Spleen (tissue), 11 donors: ENCODE measurements at regions not wholly inside any gene's neighbourhood (a gene's known extent, or its start where the extent isn't known, plus 50 kb on each side); places are given as distances from the start of the nearest gene placed in this dataset.

ENCODE experiments used
- DNase-seq: peaks from one replicate; pipeline ENCODE4 v3.0.0-alpha.2; 2020
- H3K27ac ChIP-seq, 8 donors: fragments of 200-600 bp; sonication (generic) in 7 of 8; 1 replicate in 4 of 8; 2 replicates in 4 of 8; pipeline versions ENCODE4 v1.5.0 to v1.8.0; 2016 to 2021; ENCODE audit warnings: inconsistent platforms in 4 of 8, mild to moderate bottlenecking in 4 of 8, moderate library complexity in 1 of 8
- H3K27me3 ChIP-seq, 7 donors: fragments of 200-600 bp; sonication (generic) in 6 of 7; replicated peaks in 1 of 7; 1 replicate in 4 of 7; 2 replicates in 3 of 7; pipeline versions ENCODE4 v1.5.0 to v1.8.0; 2016 to 2021; ENCODE audit warnings: inconsistent platforms in 3 of 7, mild to moderate bottlenecking in 1 of 7
- H3K36me3 ChIP-seq, 6 donors: fragments of 200-600 bp; sonication (generic) in 5 of 6; 1 replicate in 4 of 6; 2 replicates in 2 of 6; pipeline versions ENCODE4 v1.5.0 to v1.8.0; 2016 to 2021; ENCODE audit warnings: inconsistent platforms in 2 of 6
- H3K4me1 ChIP-seq, 6 donors: fragments of 200-600 bp; sonication (generic) in 5 of 6; 1 replicate in 3 of 6; 2 replicates in 3 of 6; pipeline versions ENCODE4 v1.5.0 to v1.8.0; 2016 to 2021; ENCODE audit warnings: inconsistent platforms in 3 of 6
- H3K4me3 ChIP-seq, 8 donors: fragments of 200-600 bp; sonication (generic) in 7 of 8; 1 replicate in 4 of 8; 2 replicates in 4 of 8; pipeline versions ENCODE4 v1.5.0 to v1.8.0; 2016 to 2021; ENCODE audit warnings: inconsistent platforms in 4 of 8, mild to moderate bottlenecking in 4 of 8, moderate library complexity in 2 of 8
- H3K9me3 ChIP-seq, 8 donors: fragments of 200-600 bp; sonication (generic) in 7 of 8; 1 replicate in 4 of 8; 2 replicates in 4 of 8; pipeline versions ENCODE4 v1.5.0 to v1.8.0; 2016 to 2021; ENCODE audit warnings: inconsistent platforms in 4 of 8
- POLR2A ChIP-seq, 3 donors: fragments of 450-650 bp; IDR thresholded peaks; one replicate each; pipeline ENCODE4 v1.5.1; 2017; ENCODE audit warnings: antibody characterized with exemption in 3 of 3, mild to moderate bottlenecking in 1 of 3
- POLR2AphosphoS5 ChIP-seq, 3 donors: sonication (generic); formaldehyde crosslinking; IDR thresholded peaks; one replicate each; pipeline ENCODE4 v1.5.1; 2017; ENCODE audit warnings: antibody characterized with exemption in 3 of 3
- WGBS, 5 donors: extraction: QIAGEN DNeasy Blood & Tissue Kit in 3 of 5; methylation state at CpG; one replicate each; pipeline versions ENCODE4 v1.1.5 to v1.1.7; 2013 to 2018; 5-methylcytosine and 5-hydroxymethylcytosine counted together
- intact Hi-C: fragments of 100-400 bp; cut with DNase I; formaldehyde crosslinking; loops from one replicate; pipeline ENCODE4 v1.15.0; 2023; ENCODE audit warnings: low total_unique reads
- TF ChIP-seq, protein P1 (sequence below), 11 experiments: fragments of 200-600 bp in 7 of 11; fragments of 450-650 bp in 4 of 11; sonication (generic) in 4 of 11; IDR thresholded peaks in 8 of 11; conservative IDR thresholded peaks in 3 of 11; 1 replicate in 7 of 11; 2 replicates in 4 of 11; pipeline versions ENCODE4 v1.4.0 to v1.8.0; 2016 to 2021; ENCODE audit warnings: antibody characterized with exemption in 11 of 11, inconsistent platforms in 4 of 11, mild to moderate bottlenecking in 1 of 11
- donor health status: healthy with polysubstance abuse.
- donor health status: DM: no; HTN: no; CAD: no; lungs with moderate emphysema.
- donor health status: DM: no; HTN: no; CAD: no.
- donor health status: Bipolar disorder and iron deficiency.
- donor health status: healthy.
- donor health status: DM: no; HTN: no; CAD: no.
- donor health status: DM: yes; HTN: yes; CAD: no.

- TF ChIP-seq POLR2A (IDR thresholded peaks at IDR 0.05) (no peak), POLR2AphosphoS5 (IDR thresholded peaks at IDR 0.05) (no peak)
- TF ChIP-seq, protein P1, sequence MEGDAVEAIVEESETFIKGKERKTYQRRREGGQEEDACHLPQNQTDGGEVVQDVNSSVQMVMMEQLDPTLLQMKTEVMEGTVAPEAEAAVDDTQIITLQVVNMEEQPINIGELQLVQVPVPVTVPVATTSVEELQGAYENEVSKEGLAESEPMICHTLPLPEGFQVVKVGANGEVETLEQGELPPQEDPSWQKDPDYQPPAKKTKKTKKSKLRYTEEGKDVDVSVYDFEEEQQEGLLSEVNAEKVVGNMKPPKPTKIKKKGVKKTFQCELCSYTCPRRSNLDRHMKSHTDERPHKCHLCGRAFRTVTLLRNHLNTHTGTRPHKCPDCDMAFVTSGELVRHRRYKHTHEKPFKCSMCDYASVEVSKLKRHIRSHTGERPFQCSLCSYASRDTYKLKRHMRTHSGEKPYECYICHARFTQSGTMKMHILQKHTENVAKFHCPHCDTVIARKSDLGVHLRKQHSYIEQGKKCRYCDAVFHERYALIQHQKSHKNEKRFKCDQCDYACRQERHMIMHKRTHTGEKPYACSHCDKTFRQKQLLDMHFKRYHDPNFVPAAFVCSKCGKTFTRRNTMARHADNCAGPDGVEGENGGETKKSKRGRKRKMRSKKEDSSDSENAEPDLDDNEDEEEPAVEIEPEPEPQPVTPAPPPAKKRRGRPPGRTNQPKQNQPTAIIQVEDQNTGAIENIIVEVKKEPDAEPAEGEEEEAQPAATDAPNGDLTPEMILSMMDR (IDR thresholded peaks at IDR 0.05 in 8 of 11, conservative IDR thresholded peaks at IDR 0.05 in 3 of 11), result no peak
- no peak for DNase-seq
- 78 to 83% (median 81%) methylated on average over 13 of the region's 13 CpGs for WGBS, 5 donors
- Histone ChIP-seq H3K4me3 (no peak overlapping the region), H3K27me3 (peaks cover 0 to 3% (median 0%) of the 10 kb centered on the region in 7 donors), H3K4me1 (no peaks in the 10 kb centered on the region), H3K27ac (no peak overlapping the region), H3K36me3 (no peaks in the 10 kb centered on the region), H3K9me3 (no peaks in the 10 kb centered on the region)
- intact Hi-C loops, result no loop called here
These were observed 75.6 kb upstream of the SPIN1 start for GRCh38 chr9:88312517-88313103.

DNA sequence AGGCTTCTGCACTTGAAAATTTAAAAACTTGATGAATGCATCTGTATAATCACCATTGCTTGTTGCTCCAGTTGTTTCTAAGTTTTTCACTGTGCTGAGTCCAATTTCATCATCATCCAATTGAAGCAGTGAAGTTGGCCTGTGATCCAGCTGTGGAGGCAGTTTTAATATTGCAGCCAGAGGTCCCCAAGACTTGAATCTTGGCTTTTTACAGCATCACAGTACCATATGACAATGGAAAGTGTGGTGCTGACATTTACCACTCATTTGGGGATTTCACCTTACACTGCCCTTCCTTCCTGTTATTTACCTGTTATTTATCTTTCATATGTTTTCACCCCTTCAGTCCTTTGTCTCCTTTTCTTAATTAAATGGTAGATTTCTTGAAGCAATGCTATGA, 76.2 kb upstream of the SPIN1 start:
- no peak for DNase-seq
- Histone ChIP-seq H3K4me1 (no peaks in the 10 kb centered on the region), H3K4me3 (no peak overlapping the region), H3K27ac (no peak overlapping the region), H3K27me3 (peaks cover 0 to 9% (median 0%) of the 10 kb centered on the region in 7 donors), H3K36me3 (no peaks in the 10 kb centered on the region), H3K9me3 (no peaks in the 10 kb centered on the region)
- intact Hi-C loops, result no loop called here
- no peak for TF ChIP-seq POLR2A (IDR thresholded peaks at IDR 0.05)
- TF ChIP-seq POLR2AphosphoS5 (IDR thresholded peaks at IDR 0.05), result no peak
- TF ChIP-seq, protein P1 (IDR thresholded peaks at IDR 0.05 in 8 of 11, conservative IDR thresholded peaks at IDR 0.05 in 3 of 11), result no peak

DNA sequence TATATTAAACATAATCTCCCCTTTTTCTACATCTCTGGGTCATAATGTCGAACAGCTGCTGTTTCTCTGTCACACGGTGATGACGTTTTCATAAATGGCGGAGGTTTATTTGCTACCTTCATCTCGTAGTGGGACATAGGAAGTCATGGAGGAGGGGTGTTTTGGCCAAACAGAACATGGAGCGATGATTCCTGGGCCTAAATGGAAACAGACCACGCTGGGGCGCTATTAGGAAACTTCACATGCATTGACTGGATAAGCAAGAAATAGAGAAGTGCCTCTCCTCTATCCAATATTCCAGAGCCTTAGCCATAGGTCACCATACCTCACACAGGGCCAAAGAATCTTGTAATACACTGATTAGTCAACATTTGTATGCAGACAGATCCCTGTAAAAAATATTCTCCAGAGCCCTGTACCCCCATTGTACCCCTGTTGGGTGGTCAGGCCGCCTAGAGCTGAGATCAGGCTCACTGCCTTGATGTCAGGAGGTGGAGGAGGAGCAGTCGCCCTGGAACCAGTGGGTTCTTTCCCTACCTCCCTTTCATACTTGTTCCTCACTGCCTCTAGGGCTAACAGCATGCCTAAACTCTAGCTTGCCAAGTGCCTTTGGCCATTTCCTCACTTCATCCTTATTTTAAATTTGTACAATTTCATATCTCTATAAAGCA, 77.8 kb upstream of the SPIN1 start:
- peaks cover 0 to 9% (median 0%) of the 10 kb centered on the region in 7 donors for H3K27me3 ChIP-seq
- H3K36me3 ChIP-seq, result no peaks in the 10 kb centered on the region
- WGBS, 5 donors, result 50 to 69% (median 63%) methylated on average over 10 of the region's 10 CpGs
- intact Hi-C loops, result no loop called here
- H3K4me3 ChIP-seq, result no peak overlapping the region
- no peak overlapping the region for H3K27ac ChIP-seq
- H3K4me1 ChIP-seq, result no peaks in the 10 kb centered on the region
- DNase-seq, result no peak
- no peaks in the 10 kb centered on the region for H3K9me3 ChIP-seq
- TF ChIP-seq, protein P1 (IDR thresholded peaks at IDR 0.05 in 8 of 11, conservative IDR thresholded peaks at IDR 0.05 in 3 of 11), result no peak
- TF ChIP-seq POLR2AphosphoS5 (IDR thresholded peaks at IDR 0.05) (no peak), POLR2A (IDR thresholded peaks at IDR 0.05) (no peak)

DNA sequence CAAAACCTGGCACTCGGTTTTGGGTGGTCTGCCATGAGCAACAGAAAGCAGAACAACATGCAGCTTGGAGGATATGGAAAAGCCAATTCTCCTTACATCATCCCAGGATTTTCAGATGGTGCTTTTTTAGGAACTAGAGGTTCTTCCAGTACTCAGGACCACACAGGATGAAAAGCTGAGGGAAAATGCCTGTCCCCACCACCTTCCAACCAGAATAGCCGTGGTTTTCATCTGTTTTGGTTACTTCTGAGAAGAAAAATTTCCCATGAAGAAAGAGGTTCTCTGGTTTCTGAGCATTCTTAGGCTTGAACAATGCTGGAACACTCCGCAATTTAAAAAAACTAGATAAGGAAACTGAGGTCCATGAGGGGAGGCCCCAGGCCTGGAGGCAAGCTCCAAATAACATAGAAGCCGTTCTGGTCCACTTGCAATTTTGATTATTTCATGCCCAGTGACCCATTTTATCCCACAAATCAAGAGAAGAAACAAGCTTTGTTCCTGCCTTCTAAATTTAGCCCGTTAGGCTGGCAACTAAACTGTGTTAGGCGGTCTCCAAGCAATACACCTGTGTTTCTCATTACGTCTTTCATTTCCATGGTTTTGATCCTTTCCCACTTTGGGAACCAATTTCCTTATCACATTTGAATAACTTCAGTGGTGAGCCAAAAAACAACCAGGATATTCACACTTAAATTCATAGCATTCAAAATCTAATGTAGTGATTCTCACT, 79.2 kb upstream of the SPIN1 start:
- intact Hi-C loops, result no loop called here
- H3K4me3 ChIP-seq, result no peak overlapping the region
- H3K36me3 ChIP-seq, result no peaks in the 10 kb centered on the region
- no peaks in the 10 kb centered on the region for H3K4me1 ChIP-seq
- H3K9me3 ChIP-seq, result no peaks in the 10 kb centered on the region
- H3K27me3 ChIP-seq, result peaks cover 0 to 9% (median 0%) of the 10 kb centered on the region in 7 donors
- DNase-seq, result no peak
- TF ChIP-seq POLR2A (IDR thresholded peaks at IDR 0.05) (no peak), POLR2AphosphoS5 (IDR thresholded peaks at IDR 0.05) (no peak)
- TF ChIP-seq, protein P1 (IDR thresholded peaks at IDR 0.05 in 8 of 11, conservative IDR thresholded peaks at IDR 0.05 in 3 of 11), result no peak
- WGBS, 5 donors, result 79 to 91% (median 84%) methylated on average over 7 of the region's 7 CpGs
- no peak overlapping the region for H3K27ac ChIP-seq
